ENCODE measurements at regions not wholly inside any gene's neighbourhood (a gene's known extent, or its start where the extent isn't known, plus 50 kb on each side); places are given as distances from the start of the nearest gene placed in this dataset.
"Not testable (repeated sequence)": the region's sequence is repeated elsewhere in the genome, so short reads cannot be mapped to it uniquely, and the experiment has no call there.

GRCh38 chr4:170446782-170447181, 357.0 kb upstream of the AADAT start:
- no peak for TF ChIP-seq CTCF (IDR thresholded peaks at IDR 0.05; ENCODE audit: control extremely low read depth, extremely low read depth)
- ATAC-seq (ENCODE audit: insufficient read depth, low FRiP score) (no peak), DNase-seq (no peak)
- Histone ChIP-seq H3K9ac (ENCODE audit: insufficient read depth in 1 of 2, low read length in 2 of 2) (no peak overlapping the region), H3K4me3 (no peak overlapping the region), H3K4me1 (ENCODE audit: control insufficient read depth in 5 of 5, insufficient read depth in 5 of 5, low read length in 5 of 5) (no peaks in the 10 kb centered on the region), H3K9me3 (ENCODE audit: control insufficient read depth in 4 of 4, insufficient read depth in 3 of 4, low read length in 3 of 4) (peaks cover 0 to 3% (median 0%) of the 10 kb centered on the region in 4 donors), H3K36me3 (ENCODE audit: control insufficient read depth in 4 of 4, insufficient read depth in 4 of 4, low read length in 4 of 4) (no peaks in the 10 kb centered on the region), H3K27me3 (ENCODE audit: control insufficient read depth in 3 of 3, insufficient read depth in 3 of 3, low read length in 2 of 3) (no peaks in the 10 kb centered on the region), H3K27ac (ENCODE audit: low read depth in 1 of 2, low read length in 1 of 2) (no peak overlapping the region)
- WGBS, 2 donors: 78 to 84% methylated on average over 3 of the region's 3 CpGs

- H3K27ac ChIP-seq (ENCODE audit: low read depth in 1 of 2, low read length in 1 of 2); H3K36me3 ChIP-seq (ENCODE audit: control insufficient read depth in 4 of 4, insufficient read depth in 4 of 4, low read length in 4 of 4); H3K4me3 ChIP-seq; ATAC-seq (ENCODE audit: insufficient read depth, low FRiP score); H3K4me1 ChIP-seq (ENCODE audit: control insufficient read depth in 5 of 5, insufficient read depth in 5 of 5, low read length in 5 of 5); H3K9me3 ChIP-seq (ENCODE audit: control insufficient read depth in 4 of 4, insufficient read depth in 3 of 4, low read length in 3 of 4); H3K9ac ChIP-seq (ENCODE audit: insufficient read depth in 1 of 2, low read length in 2 of 2); H3K27me3 ChIP-seq (ENCODE audit: control insufficient read depth in 3 of 3, insufficient read depth in 3 of 3, low read length in 2 of 3); DNase-seq: not testable (repeated sequence)
- WGBS, 2 donors: 63 to 83% methylated on average over 2 of the region's 2 CpGs
Measured at GRCh38 chr4:170441146-170441545, 351.4 kb upstream of the AADAT start.

DNA sequence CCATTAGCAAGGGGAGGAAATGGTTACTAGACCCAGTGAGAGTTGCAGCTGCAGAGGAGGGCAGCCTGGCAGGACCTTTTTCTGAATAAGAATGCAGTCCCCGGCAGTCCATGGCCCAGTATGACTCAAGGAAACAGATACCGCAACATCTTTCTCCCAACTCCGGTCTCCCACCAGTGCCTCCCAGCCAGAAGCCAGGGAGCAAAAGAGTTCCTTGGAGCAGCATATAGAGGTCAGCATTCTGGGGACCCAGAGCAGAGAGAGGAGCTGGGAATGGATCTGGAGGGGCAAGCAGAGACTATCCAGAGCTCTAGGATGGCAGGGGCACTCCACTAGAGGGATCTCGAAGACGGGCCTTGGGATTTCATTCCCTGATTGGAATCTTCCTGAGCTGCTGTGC, 339.2 kb upstream of the AADAT start:
- Histone ChIP-seq H3K36me3 (ENCODE audit: control insufficient read depth in 4 of 4, insufficient read depth in 4 of 4, low read length in 4 of 4) (no peaks in the 10 kb centered on the region), H3K27me3 (ENCODE audit: control insufficient read depth in 3 of 3, insufficient read depth in 3 of 3, low read length in 2 of 3) (no peaks in the 10 kb centered on the region), H3K4me3 (no peak overlapping the region), H3K4me1 (ENCODE audit: control insufficient read depth in 5 of 5, insufficient read depth in 5 of 5, low read length in 5 of 5) (no peaks in the 10 kb centered on the region), H3K9me3 (ENCODE audit: control insufficient read depth in 4 of 4, insufficient read depth in 3 of 4, low read length in 3 of 4) (no peaks in the 10 kb centered on the region), H3K9ac (ENCODE audit: insufficient read depth in 1 of 2, low read length in 2 of 2) (no peak overlapping the region), H3K27ac (ENCODE audit: low read depth in 1 of 2, low read length in 1 of 2) (no peak overlapping the region)
- no peak for ATAC-seq (ENCODE audit: insufficient read depth, low FRiP score)
- 81 to 88% methylated on average over 5 of the region's 5 CpGs for WGBS, 2 donors
- TF ChIP-seq CTCF (IDR thresholded peaks at IDR 0.05; ENCODE audit: control extremely low read depth, extremely low read depth): no peak
- DNase-seq: no peak

- no peak for ATAC-seq (ENCODE audit: insufficient read depth, low FRiP score)
- H3K4me1 ChIP-seq (ENCODE audit: control insufficient read depth in 5 of 5, insufficient read depth in 5 of 5, low read length in 5 of 5): no peaks in the 10 kb centered on the region
- TF ChIP-seq CTCF (IDR thresholded peaks at IDR 0.05; ENCODE audit: control extremely low read depth, extremely low read depth): no peak
- H3K4me3 ChIP-seq: no peak overlapping the region
- no peaks in the 10 kb centered on the region for H3K36me3 ChIP-seq (ENCODE audit: control insufficient read depth in 4 of 4, insufficient read depth in 4 of 4, low read length in 4 of 4)
- H3K27me3 ChIP-seq (ENCODE audit: control insufficient read depth in 3 of 3, insufficient read depth in 3 of 3, low read length in 2 of 3): no peaks in the 10 kb centered on the region
- H3K9ac ChIP-seq (ENCODE audit: insufficient read depth in 1 of 2, low read length in 2 of 2): no peak overlapping the region
- H3K27ac ChIP-seq (ENCODE audit: low read depth in 1 of 2, low read length in 1 of 2): no peak overlapping the region
- DNase-seq: no peak
- WGBS, 2 donors: 77 to 88% methylated on average over 5 of the region's 5 CpGs
- no peaks in the 10 kb centered on the region for H3K9me3 ChIP-seq (ENCODE audit: control insufficient read depth in 4 of 4, insufficient read depth in 3 of 4, low read length in 3 of 4)
Measured at GRCh38 chr4:170425521-170426143, 335.9 kb upstream of the AADAT start.
